K562 (cell line): ENCODE measurements at regions not wholly inside any gene's neighbourhood (a gene's known extent, or its start where the extent isn't known, plus 50 kb on each side); places are given as distances from the start of the nearest gene placed in this dataset.

Experiments
- ADNP ChIP-seq: fragments of 200-800 bp; sonication (Bioruptor generic); IDR thresholded peaks from 2 replicates; pipeline ENCODE4 v1.6.1; 2016; ENCODE audit warnings: missing genetic modification characterization, missing compliant biosample characterization
- CBX5 ChIP-seq: IDR thresholded peaks from 2 replicates; pipeline ENCODE4 v1.6.1; 2014; ENCODE audit warnings: low read depth, borderline replicate concordance
- CHAMP1 ChIP-seq: fragments of 450-650 bp; IDR thresholded peaks from 2 replicates; pipeline ENCODE4 v1.6.1; 2016; ENCODE audit warnings: mild to moderate bottlenecking
- ETS1 ChIP-seq: conservative IDR thresholded peaks from 2 replicates; pipeline ENCODE4 v1.6.1; 2011; ENCODE audit warnings: low read depth, mild to moderate bottlenecking, low read length; ENCODE audit not compliant: control insufficient read depth
- MCM2 ChIP-seq: fragments of 450-650 bp; IDR thresholded peaks from 2 replicates; pipeline ENCODE4 v1.6.1; 2017; ENCODE audit warnings: low read depth, mild to moderate bottlenecking
- MIER1 ChIP-seq: fragments of 450-650 bp; IDR thresholded peaks from 2 replicates; pipeline ENCODE4 v1.6.1; 2016; ENCODE audit warnings: antibody characterized with exemption, mild to moderate bottlenecking, low read depth
- NFATC3 ChIP-seq: fragments of 450-650 bp; IDR thresholded peaks from 2 replicates; pipeline ENCODE4 v1.6.1; 2017; ENCODE audit warnings: mild to moderate bottlenecking
- RAD21 ChIP-seq, 2 experiments: fragments of 250-450 bp in 1 of 2; fragments of 450-650 bp in 1 of 2; sonication (Bioruptor Pico) in 1 of 2; formaldehyde crosslinking in 1 of 2; IDR thresholded peaks in 1 of 2; conservative IDR thresholded peaks in 1 of 2; 2 replicates each; pipeline versions ENCODE4 v1.4.0 to v1.8.0; 2020 to 2022; ENCODE audit warnings: mild to moderate bottlenecking in 2 of 2, moderate library complexity in 1 of 2
- STAG1 ChIP-seq: sonication (generic); formaldehyde crosslinking; IDR thresholded peaks from 2 replicates; pipeline ENCODE4 v1.5.0; 2020; ENCODE audit warnings: missing genetic modification reagents, borderline replicate concordance

DNA sequence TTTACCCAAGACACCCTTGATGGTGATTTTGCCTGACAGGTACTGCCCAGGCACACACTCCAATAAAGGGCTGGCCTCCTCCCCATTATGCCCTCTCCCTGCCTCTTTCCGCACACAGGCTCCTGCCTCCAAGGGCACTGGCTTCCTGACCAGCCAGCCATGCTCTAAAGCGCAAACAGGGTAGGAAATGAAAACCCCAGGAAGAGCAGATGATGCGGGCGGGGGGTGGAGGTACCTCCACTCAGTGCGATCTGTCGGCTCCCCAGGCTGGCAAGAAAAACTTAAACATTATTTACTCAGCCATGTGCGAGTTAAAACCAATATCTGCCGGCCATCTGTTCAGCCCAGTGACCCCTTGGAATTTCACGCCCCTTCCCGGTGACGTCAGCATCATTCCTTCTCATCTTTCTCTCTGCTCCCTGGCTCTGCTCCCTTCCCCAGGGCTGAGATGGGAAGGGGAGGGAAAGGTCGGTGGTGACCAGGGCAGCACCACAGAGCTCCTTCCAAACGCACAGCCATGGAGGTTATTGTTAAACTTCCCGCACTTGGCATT is 262.5 kb downstream of the CBLN1 start (continued):
- TF ChIP-seq MCM2 = no peak
- TF ChIP-seq NFATC3 = no peak
- no peak for TF ChIP-seq MIER1
- no peak for TF ChIP-seq RAD21 (CRISPR knock-in tag; conservative IDR thresholded peaks at IDR 0.05 in 1 of 2, IDR thresholded peaks at IDR 0.05 in 1 of 2)
- TF ChIP-seq CHAMP1 = no peak
- no peak for TF ChIP-seq ETS1
- TF ChIP-seq ADNP (tag) = no peak
- TF ChIP-seq CBX5 = no peak
- no peak for TF ChIP-seq STAG1 (CRISPR knock-in tag)
